HepG2 (cell line): ENCODE measurements at regions not wholly inside any gene's neighbourhood (a gene's known extent, or its start where the extent isn't known, plus 50 kb on each side); places are given as distances from the start of the nearest gene placed in this dataset.

Source experiments
- CSRNP2 ChIP-seq: sonication (generic); formaldehyde crosslinking; conservative IDR thresholded peaks from 2 replicates; pipeline ENCODE4 v1.8.0; 2022; ENCODE audit warnings: low read depth, missing genetic modification reagents
- ESRRA ChIP-seq: sonication (generic); formaldehyde crosslinking; IDR thresholded peaks from 2 replicates; pipeline ENCODE4 v1.5.1; 2020; ENCODE audit warnings: mild to moderate bottlenecking, low read depth, missing genetic modification reagents
- FOXK1 ChIP-seq: sonication (generic); formaldehyde crosslinking; IDR thresholded peaks from 2 replicates; pipeline ENCODE4 v1.4.0; 2020; ENCODE audit warnings: low read depth, missing genetic modification reagents, borderline replicate concordance
- HOXA3 ChIP-seq: sonication (generic); formaldehyde crosslinking; IDR thresholded peaks from 2 replicates; pipeline ENCODE4 v1.5.0; 2020; ENCODE audit warnings: missing genetic modification reagents
- MTA1 ChIP-seq: sonication (generic); formaldehyde crosslinking; IDR thresholded peaks from 2 replicates; pipeline ENCODE4 v1.4.0; 2020; ENCODE audit warnings: missing genetic modification reagents, mild to moderate bottlenecking, borderline replicate concordance
- NCOA5 ChIP-seq: sonication (generic); formaldehyde crosslinking; IDR thresholded peaks from 2 replicates; pipeline ENCODE4 v1.4.0; 2020; ENCODE audit warnings: missing genetic modification reagents
- RFX3 ChIP-seq: IDR thresholded peaks from 2 replicates; pipeline ENCODE4 v1.6.1; 2016; ENCODE audit warnings: missing biosample characterization, missing genetic modification reagents
- SOX13 ChIP-seq, 3 experiments: fragments of 450-650 bp in 1 of 3; sonication (generic) in 1 of 3; formaldehyde crosslinking in 1 of 3; IDR thresholded peaks in 2 of 3; conservative IDR thresholded peaks in 1 of 3; 2 replicates each; pipeline versions ENCODE4 v1.5.0 to v1.6.1; 2016 to 2020; ENCODE audit warnings: antibody characterized with exemption in 1 of 3, mild to moderate bottlenecking in 1 of 3, missing compliant biosample characterization in 1 of 3, missing genetic modification reagents in 1 of 3, moderate library complexity in 1 of 3
- SRY ChIP-seq: sonication (generic); formaldehyde crosslinking; IDR thresholded peaks from 2 replicates; pipeline ENCODE4 v1.8.0; 2022; ENCODE audit warnings: mild to moderate bottlenecking, missing genetic modification reagents
- STAG1 ChIP-seq: sonication (generic); formaldehyde crosslinking; IDR thresholded peaks from 2 replicates; pipeline ENCODE4 v1.4.0; 2020; ENCODE audit warnings: missing genetic modification reagents
- THRA ChIP-seq: sonication (generic); formaldehyde crosslinking; IDR thresholded peaks from 2 replicates; pipeline ENCODE4 v1.4.0; 2020; ENCODE audit warnings: missing genetic modification reagents, borderline replicate concordance
- UBTF ChIP-seq: sonication (generic); formaldehyde crosslinking; IDR thresholded peaks from 2 replicates; pipeline ENCODE4 v1.4.0; 2020; ENCODE audit warnings: mild to moderate bottlenecking, missing genetic modification reagents
- ZMYM4 ChIP-seq: sonication (generic); formaldehyde crosslinking; IDR thresholded peaks from 2 replicates; pipeline ENCODE4 v1.8.1; 2023; ENCODE audit warnings: mild to moderate bottlenecking, missing genetic modification reagents
- ZNF232 ChIP-seq: sonication (generic); formaldehyde crosslinking; IDR thresholded peaks from 2 replicates; pipeline ENCODE4 v1.4.0; 2020; ENCODE audit warnings: missing genetic modification reagents, borderline replicate concordance
- ZNF280B ChIP-seq: sonication (generic); formaldehyde crosslinking; IDR thresholded peaks from 2 replicates; pipeline ENCODE4 v1.5.0; 2020; ENCODE audit warnings: missing genetic modification reagents, mild to moderate bottlenecking, borderline replicate concordance
- ZNF329 ChIP-seq: sonication (generic); formaldehyde crosslinking; IDR thresholded peaks from 2 replicates; pipeline ENCODE4 v1.9.0; 2021; ENCODE audit warnings: low read depth, mild to moderate bottlenecking, missing genetic modification reagents
- ZNF343 ChIP-seq: sonication (generic); formaldehyde crosslinking; IDR thresholded peaks from 2 replicates; pipeline ENCODE4 v1.4.0; 2020; ENCODE audit warnings: mild to moderate bottlenecking, missing genetic modification reagents
- ZNF354B ChIP-seq: sonication (generic); formaldehyde crosslinking; IDR thresholded peaks from 2 replicates; pipeline ENCODE4 v1.8.0; 2022; ENCODE audit warnings: mild to moderate bottlenecking, missing genetic modification reagents
- ZNF362 ChIP-seq: sonication (generic); formaldehyde crosslinking; IDR thresholded peaks from 2 replicates; pipeline ENCODE4 v1.4.0; 2020; ENCODE audit warnings: missing genetic modification reagents, mild to moderate bottlenecking, borderline replicate concordance
- ZNF615 ChIP-seq: sonication (generic); formaldehyde crosslinking; IDR thresholded peaks from 2 replicates; pipeline ENCODE4 v1.5.0; 2020; ENCODE audit warnings: mild to moderate bottlenecking, missing genetic modification reagents, borderline replicate concordance
- ZNF652 ChIP-seq: IDR thresholded peaks from 2 replicates; pipeline ENCODE4 v1.6.1; 2016; ENCODE audit warnings: low read depth, borderline replicate concordance

GRCh38 chr6:63514488-63515173 is 57.6 kb upstream of the LOC128125822 start (continued):
- TF ChIP-seq ZNF280B (CRISPR knock-in tag) = peak; percentile 21; the same call in 1 of the 2 replicates
- no peak for TF ChIP-seq ZNF354B (CRISPR knock-in tag)
- TF ChIP-seq ZNF232 (CRISPR knock-in tag) = no peak
- no peak for TF ChIP-seq NCOA5 (CRISPR knock-in tag)
- TF ChIP-seq ZMYM4 (CRISPR knock-in tag) = peak; percentile 86
- TF ChIP-seq FOXK1 = peak; percentile 87; the same call in 1 of the 2 replicates
- no peak; the same call in 1 of the 2 replicates for TF ChIP-seq ESRRA (CRISPR knock-in tag)
- TF ChIP-seq UBTF (CRISPR knock-in tag) = peak; percentile 45
- TF ChIP-seq THRA = peak; percentile 67; the same call in 1 of the 2 replicates
- peak; percentile 36; the same call in 1 of the 2 replicates for TF ChIP-seq STAG1
- no peak for TF ChIP-seq ZNF329 (CRISPR knock-in tag)
- peak; percentile 74 for TF ChIP-seq SOX13 (IDR thresholded peaks at IDR 0.05)
- peak in 1 of 2 experiments; percentile 56; a peak in 3 of 4 replicates for TF ChIP-seq SOX13 (CRISPR knock-in tag; conservative IDR thresholded peaks at IDR 0.05 in 1 of 2, IDR thresholded peaks at IDR 0.05 in 1 of 2)
- TF ChIP-seq ZNF615 (CRISPR knock-in tag) = no peak
- TF ChIP-seq ZNF343 = 0 out of 2 replicates have a peak, but pooled peaks have one; percentile 47
- TF ChIP-seq SRY = no peak
- peak; percentile 82 for TF ChIP-seq MTA1 (CRISPR knock-in tag)
- no peak for TF ChIP-seq CSRNP2 (CRISPR knock-in tag)
- peak; percentile 77 for TF ChIP-seq HOXA3 (CRISPR knock-in tag)
- peak; percentile 80 for TF ChIP-seq ZNF362
- no peak for TF ChIP-seq RFX3 (CRISPR knock-in tag)
- no peak for TF ChIP-seq ZNF652 (CRISPR knock-in tag)
